Ishikawa (cell line): ENCODE measurements at regions not wholly inside any gene's neighbourhood (a gene's known extent, or its start where the extent isn't known, plus 50 kb on each side); places are given as distances from the start of the nearest gene placed in this dataset.

Experiments used
- EP300 ChIP-seq: IDR thresholded peaks from 2 replicates; pipeline ENCODE4 v1.6.1; 2012; ENCODE audit warnings: borderline replicate concordance
- FOXM1 ChIP-seq: IDR thresholded peaks from 2 replicates; pipeline ENCODE4 v1.6.1; 2012; ENCODE audit warnings: low read depth, borderline replicate concordance

DNA sequence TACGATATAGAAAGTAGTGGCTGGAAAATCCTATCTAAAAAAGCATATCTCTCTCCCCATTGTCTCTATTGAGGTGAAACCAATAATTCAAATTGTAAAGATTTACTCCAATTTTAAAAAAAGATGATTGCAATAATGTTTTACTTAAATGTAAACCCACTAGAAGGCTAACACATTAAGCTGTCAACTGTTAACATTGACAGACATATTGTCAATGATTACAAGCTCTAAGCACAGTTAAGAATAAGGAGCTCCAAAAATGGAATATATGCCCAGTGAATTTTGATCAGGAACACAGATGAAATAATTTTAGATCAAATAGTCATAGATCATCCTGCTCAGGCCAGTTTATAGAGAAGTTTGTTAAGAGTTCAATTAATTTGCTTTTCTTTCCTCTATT lies 123.6 kb upstream of the NETO1 start:
- TF ChIP-seq EP300 (no peak), FOXM1 (no peak)
